GM19035 (cell line): ENCODE measurements at regions not wholly inside any gene's neighbourhood (a gene's known extent, or its start where the extent isn't known, plus 50 kb on each side); places are given as distances from the start of the nearest gene placed in this dataset.

ENCODE experiments used
- ATAC-seq: cut with Tn5 transposase; IDR thresholded peaks from one replicate; pipeline ENCODE4 v1.9.1; 2021; ENCODE audit not compliant: unreplicated experiment

DNA sequence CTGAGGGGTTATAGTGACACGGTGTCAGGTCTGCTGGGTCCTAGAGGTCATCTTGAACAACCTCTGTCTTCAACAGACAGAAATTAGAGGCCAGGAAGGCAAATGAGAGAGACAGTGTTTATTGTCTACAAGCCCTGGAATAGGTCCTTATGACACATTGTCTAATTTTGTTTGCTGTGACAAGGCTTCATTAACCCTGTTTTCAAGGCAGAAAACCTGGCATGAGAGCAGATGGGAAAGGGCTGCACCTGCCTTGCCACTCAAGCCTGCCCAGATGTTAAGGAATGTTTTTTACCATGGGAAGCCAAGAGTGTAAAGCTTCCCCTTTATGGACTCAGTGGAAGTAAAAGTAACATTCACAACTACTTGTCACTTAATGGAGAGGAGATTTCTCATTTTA is 275.3 kb downstream of the KCNS3 start:
- ATAC-seq: no peak

DNA sequence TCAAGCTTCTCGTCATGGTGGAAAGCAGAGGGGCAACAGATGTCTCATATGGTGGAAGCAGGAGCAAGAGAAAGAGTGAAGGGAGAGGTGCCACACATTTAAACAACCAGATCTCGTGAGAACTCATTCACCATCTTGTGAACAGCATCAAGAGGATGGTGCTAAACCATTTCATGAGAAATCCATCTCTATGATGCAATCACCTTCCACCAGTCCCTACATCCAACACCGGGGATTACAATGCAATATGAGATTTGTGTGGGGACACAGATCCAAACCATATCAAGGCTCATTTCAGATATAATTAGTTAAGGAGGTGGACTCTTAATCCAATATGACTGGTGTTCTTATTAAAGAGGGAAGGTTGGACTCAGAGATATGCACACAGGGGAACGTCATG is 272.8 kb downstream of the KCNS3 start:
- ATAC-seq: no peak

DNA sequence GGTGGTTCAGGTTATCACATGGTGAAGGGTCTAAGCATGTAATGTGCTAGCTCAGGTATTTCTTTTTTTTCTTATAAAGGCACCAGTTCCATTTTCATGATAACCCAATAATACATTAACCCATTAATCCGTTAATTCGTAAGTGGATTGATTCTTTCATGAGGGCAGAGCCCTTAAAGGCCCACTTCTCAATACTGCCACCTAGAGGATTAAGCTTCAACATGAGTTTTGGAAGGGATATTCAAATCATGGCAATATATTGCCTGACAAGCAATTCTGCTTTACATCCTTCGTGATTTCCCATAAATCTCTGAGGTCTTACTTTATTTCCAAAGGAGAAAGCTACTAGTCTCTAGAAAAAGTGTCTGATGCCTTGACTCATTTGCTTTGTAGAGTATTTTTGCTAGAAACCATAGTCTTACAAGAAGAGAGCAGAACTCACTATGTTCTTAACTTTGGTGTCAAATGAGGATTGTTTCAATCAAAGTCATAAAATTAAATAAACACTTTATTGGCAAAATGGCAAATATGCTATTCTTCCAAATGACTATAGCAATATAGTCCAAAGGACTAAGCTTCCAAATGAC is 271.3 kb downstream of the KCNS3 start:
- peak; percentile 78 for ATAC-seq

DNA sequence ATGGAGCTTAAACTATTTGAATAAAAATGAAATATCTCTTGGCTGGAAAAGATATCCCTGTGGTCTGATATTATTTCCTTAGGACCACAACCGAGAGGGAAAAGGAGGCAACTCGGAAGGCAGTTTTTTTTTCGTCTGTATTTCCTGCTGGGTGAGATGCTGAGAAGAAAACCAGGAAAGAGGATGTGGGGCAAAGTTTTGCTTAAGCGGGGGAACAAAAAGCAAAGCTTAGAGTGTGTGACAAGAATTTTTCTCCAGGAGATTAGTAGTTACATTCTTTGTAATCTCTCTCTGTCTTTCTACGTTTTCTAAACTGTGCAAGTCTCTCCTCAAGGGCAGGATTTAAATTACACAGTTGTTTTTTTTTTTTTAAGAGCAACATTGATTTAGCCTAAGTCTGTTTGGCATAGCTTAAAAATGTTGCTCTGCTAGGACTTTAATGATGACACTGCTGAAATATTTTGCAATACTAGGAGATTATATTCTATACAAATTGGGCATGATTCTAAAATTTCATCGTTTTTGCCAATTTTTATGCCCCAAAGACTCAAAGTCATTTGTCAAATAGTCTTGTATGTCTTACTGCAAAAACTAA is 258.5 kb downstream of the KCNS3 start:
- no peak for ATAC-seq

DNA sequence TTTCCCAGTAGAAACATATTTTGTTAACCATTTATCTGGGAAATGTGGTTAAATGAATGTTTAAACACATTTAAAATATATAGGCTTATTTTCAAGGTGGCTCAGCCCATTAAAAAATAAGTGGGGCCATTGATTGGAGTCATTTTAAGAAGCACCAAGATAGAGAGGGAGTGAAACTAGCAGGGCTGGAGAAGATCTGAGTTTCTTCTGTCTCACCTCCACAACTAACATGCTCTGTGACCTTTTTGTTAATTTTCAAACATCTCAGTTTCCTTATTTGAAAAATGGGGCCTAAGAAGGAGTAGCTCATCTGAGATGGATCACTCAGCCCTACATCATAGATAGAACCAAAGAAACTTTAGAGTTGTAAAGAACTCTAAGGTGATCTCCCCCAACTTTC is 254.8 kb downstream of the KCNS3 start:
- no peak for ATAC-seq

DNA sequence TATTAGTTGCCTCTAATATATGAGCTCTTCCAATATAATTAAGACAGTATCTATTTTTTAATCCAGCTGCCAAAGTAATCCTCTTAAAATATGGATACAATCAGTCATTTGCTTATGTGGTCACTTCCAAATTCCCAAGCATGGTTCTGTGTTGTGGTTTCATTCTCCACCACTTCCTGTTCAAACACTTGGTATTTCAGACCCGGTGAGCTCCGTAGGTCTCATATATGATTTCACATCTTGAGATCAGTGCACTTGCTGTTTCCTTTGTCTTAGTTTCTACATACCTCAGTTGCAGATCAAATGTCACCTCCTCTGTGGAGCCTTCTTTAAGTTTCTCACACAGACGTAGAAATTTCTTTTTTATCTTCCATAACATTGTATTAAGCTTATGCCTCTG is 254.2 kb downstream of the KCNS3 start:
- ATAC-seq: no peak

DNA sequence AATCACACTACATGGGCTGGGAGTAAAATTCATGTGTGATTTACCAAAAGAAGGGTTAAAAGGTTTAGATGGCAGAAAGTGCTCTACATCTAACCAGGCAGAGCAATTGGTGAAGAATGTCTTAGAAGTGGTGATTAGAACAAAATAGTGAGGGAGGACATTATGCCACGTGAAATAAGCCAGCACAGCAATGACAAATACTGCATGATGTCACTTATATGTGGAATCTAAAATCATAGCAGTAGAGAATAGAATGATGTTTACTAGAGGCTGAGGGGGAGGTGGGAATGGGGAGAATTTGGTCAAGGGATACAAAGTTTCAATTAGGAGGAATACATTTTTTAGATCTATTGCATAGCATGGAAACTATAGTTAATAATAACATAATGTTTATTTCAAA is 253.3 kb downstream of the KCNS3 start:
- ATAC-seq: no peak

DNA sequence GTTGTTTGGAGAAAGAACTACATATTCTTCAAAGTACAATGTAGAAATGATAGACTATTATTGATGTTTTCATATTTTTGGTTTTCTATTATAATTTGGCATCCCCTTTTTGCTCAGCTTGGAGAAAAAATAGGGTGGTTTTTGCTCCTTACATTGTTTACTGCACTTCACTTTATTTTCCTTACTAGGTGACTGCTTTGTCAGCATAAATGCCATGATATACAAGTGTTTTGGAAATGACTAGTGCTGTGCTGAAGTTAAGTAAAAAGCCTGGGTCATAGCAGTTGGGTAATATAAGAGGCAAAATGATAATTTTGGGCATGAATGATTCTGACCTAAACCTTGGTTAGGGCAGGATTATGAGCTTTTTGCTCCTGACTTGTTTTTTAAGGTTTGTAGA is 250.9 kb downstream of the KCNS3 start:
- ATAC-seq: no peak

DNA sequence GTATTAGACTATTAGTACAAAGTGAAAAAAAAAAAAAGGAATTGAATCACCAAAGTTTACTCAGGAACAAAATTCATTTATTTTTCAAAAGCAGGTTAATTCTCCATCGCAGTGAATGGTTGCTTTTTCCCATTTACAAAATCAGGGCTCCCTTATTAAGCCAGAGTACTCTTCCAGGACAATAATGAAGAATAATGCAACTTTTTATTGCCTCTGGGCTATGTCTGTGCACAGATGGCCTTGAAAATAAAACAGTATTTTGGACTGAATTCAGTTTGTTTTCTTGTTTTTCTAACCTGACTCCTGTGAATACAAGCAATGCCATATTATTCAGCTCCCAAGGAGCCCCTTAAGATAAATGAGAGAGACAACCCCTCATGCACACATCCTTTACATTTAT is 246.8 kb downstream of the KCNS3 start:
- ATAC-seq: no peak

DNA sequence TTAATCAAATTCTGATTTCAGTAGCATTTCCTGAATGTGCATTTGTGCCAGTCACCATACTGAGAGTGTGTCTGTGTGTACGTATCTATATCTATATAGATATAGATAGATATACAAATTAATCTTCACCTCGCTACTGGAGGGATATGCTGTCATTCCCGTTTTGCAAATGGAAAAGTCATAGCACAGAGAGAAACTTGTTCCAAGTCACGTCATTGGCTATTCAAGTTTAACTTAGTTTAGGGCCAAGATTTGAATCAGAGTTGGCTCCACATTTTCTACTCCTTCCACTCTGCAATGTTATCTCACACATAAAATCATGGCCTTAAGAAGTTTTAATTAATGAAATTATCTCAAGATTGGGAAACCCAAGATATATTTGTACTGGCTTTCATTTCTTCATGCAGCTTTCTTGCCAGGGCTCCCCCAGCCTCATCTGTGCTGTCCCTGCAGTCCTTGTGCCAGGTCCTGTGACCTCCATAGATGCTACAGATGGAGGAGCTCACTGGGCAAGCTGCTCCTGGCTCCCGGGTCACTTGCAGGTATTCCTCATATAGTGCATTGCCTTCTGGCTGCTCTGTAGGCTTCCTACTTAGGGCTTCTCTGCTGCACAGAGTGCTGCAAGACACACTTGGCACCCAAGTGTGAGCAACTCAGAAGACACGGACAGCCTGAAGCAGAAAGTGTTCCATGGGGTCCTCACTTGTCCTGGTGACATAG is 245.8 kb downstream of the KCNS3 start:
- no peak for ATAC-seq

DNA sequence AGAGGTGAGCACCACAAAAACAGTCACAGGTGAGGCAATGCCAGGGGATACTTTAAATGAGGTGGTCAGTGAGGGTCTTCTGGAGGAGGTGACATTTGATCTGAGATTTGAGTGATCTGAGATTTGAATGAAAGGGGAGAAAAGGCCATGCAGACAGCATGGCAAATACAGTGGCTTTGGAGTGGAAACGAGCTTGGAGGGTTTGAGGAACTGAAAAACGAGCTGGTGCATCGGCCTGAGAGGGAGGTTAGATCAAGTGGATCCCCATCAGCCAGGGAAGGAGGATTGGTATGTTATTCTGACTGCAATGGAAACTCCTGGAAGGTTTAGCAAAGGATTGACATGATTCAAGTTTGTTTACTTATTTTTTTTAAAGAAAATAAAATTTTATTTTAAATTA is 245.1 kb downstream of the KCNS3 start:
- ATAC-seq: no peak

DNA sequence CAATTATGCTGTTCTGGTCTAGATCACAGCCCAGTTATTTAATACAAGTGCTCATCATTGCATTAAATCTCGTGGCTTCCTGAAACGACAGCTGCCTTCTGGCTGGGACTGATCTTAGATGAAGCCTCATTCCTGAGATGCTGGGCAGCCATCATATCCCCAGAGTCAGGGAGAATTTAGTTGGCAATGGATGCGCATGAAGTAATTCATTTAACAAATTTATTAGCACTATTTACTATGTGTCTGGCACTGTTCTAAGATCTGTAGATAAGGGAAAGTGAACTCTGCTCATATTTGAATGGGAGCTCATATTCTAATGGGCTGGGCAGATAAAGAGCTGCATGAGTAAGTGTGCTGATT is 244.7 kb downstream of the KCNS3 start:
- ATAC-seq: no peak

DNA sequence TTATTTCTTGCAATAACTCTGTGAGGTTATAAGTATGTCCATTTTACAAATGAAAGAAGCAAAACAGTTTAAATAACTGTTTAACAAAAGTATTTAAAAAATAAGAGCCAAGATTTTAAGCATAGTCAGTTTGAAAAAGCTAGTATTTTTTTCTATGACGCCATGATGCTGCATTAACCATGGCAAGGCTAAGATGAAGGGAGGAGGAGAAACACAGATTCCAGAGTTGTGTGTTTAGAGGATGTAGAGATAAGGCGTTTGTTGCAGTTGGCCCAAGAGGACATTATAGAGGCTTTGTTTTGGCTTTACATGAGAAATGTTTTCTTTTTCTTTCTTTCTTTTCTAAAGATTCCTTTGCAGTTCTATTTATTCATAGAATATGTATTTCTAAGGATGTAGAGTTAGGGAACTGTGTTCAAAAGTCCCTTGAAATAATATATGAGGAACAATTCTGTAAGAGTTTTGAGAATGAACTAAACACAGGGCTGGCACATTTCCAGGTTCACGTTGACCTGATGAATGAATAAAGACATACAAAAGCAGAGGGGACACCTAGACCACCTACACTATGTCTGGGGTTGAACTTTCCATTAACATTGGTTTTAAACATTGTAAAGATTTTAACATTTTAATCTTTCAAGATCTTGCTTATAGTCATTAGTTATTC is 244.2 kb downstream of the KCNS3 start:
- no peak for ATAC-seq

DNA sequence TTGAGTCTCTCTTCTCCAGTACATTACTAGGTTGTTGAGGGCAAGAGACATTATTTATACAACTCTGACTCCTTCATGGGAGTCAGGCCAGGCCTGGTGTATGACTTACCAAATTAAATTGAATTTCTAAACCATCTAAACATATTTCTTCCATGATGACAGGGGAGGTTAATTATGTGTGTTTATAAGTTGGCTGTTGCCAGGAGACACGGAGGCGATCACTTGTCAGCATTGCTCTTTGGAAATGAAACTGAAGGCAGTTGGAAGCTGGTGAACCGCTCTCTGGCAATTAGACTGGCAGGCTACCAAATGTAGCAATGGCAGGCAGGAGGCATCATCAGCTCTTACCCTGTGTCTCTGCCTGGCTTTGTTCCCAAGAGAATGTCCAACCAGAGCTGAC is 241.4 kb downstream of the KCNS3 start:
- ATAC-seq: no peak

DNA sequence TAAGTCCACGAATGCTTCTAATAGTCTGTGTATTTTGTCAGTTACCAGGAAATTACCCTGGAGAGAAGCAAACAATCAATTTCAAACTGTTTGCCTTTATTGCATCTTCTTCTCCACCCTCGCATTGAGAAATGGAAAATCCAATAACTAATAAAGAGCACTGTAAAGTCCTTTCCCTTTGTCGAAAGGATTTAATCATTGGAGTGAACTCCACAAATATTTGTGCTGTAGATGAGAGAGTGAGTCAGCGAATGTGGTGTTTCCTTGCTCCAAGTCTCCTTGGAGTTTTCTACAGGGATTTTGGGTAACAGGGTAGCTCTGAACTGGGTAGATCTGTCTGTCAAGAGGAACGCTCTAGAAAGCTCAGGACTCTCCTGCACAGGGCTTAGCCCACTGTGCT is 240.2 kb downstream of the KCNS3 start:
- no peak for ATAC-seq

DNA sequence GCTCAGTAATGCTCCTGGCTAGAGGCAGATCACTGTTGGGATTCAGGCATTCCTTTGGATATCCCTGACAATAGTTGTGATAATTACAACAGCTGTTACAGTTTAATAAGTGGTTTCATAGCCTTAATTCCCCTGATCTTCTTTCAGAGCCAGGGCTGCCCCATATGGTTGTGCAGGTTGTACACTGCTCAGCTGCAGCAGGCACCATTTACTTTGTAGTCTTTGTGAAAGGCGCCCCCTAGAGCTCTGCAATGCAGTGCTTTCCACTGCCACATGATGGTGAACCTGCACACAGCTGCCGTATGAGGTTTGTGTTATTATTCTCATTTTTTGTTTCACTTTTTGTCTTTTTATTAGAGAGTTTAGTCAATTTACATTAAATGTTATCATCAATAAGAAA is 239.1 kb downstream of the KCNS3 start:
- peak; percentile 96 for ATAC-seq

DNA sequence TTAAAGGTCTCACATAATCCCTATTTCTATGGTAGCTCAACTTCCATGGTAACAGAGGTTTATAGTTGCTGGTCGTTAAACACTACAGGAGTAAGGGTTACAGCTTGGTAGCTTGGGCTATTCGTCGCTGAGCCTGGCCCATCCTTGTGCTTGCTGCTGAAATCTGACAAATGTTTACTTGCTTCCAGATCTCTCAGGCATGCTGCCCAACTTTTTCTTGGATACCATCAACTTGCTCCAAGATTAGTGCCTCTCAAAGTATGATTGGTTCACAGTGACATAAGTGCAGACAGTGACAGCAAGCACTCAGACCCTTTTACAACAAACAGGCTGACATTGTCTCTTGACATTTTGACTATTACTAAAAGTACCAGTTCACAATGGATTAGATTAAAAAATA is 231.8 kb downstream of the KCNS3 start:
- ATAC-seq: no peak

DNA sequence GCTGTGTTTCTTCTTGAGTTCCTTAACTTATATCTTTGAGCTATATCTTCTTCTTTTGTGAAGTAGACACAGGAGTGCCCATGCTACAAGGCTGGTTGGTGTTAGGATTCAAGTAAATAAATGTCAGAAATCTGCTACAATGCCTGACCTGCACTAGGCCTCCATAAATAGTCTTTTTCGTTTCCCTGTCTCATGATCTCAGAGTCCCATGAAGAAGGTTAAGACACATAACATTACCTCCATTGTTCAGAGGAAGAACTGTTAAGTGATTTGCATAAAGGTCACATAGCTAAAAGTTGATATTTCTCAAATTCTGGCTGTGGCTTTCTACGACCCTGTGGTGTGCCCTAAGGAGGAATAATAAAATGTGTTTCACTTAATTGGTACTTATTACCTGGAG is 228.4 kb downstream of the KCNS3 start:
- no peak for ATAC-seq

DNA sequence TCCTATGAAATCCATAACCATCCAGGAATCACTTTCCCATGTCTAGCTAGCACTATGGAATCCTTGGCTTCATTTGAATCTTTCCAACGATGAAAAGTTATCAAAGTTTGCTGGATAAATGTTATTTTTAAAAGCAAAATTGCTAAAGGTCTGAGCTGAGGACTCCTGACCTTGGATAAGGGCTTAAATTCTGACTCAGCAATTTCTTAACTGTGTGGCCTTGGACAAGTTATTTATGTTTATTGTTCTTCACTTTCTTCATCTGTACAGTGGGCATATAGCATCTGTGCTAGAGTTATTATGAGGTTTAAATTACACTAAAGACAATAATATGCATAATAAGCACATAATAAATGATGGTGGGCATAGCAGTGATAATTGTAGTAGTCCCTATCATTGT is 227.5 kb downstream of the KCNS3 start:
- ATAC-seq: no peak

DNA sequence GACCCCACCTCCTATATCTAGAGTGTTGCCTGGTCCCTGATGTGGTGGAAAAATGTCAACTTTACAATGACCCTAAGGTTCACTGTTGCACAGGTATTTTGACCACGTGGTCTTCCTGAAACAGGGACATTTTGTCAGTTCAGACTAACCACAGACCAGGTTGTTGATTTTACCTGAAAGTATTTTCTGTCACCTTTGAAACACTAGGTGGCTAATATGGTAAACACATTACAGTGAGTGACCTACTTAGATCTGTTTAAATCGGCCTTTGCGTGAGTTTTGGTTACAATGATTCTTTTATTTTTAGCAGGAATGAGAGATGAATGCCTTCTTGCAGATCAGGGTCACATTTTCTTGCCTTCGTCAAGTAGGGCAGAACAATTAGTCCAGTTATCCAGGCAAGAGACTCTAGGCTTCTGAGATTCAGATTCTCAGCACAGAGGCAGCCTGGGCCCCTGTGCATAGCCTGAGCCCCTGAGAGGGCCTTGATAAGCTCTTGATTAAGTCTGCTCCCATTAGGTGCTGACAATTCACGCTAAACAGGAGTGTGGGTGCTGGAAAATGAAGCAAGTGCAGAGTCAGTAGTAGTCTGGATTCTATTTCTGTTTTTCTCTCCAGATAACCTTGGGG is 226.2 kb downstream of the KCNS3 start:
- ATAC-seq: no peak

DNA sequence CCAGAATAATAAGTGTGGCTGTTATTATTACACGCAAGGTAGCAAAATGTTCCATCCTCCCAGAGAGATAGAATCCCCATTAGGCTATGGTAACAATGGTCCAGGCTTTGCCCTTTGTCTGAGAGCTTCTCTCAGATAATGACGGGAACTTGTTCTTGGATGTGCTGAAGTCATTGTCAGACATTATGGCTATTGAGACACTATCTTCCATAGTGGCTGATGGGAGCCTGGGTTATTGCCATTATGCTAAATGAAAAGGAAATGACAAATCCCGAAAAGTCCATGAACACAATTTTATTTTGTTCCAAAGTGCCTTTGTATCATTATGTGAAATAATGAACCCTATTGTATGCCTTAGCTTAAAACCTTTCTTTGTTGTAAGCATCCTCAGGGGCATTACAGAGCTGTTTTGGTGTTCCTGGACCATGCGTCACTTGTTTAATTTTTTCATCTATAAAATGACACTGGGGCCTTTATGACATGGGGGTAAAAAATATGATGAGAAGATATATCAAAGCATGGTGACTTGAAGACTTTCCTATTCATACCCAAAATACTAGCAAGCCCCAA is 218.5 kb downstream of the KCNS3 start:
- ATAC-seq: no peak

DNA sequence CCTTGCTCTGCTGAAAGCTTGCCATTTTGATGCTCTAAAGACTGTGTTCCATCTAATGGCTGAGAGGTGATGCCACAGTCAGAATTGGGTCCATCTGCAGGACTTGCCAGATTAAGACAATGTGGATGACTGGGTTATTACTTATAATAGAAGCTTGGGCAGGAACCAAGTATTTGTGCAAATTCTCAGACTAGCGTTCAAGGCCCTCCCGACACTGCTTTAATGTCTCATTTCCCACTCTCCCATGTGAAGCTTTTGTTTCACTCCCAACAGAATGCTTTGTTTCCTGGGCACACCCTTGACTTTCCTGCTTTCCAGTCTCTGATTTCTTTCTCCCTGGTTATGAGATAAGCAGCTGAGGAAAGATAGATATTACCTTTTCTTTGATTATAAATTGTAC is 215.8 kb downstream of the KCNS3 start:
- ATAC-seq: no peak
